Hindlimb muscle (tissue), 1 donor: ENCODE measurements at regions not wholly inside any gene's neighbourhood (a gene's known extent, or its start where the extent isn't known, plus 50 kb on each side); places are given as distances from the start of the nearest gene placed in this dataset.

Experiments
- DNase-seq: peaks from one replicate; pipeline ENCODE4 v3.0.0-alpha.2; 2013

DNA sequence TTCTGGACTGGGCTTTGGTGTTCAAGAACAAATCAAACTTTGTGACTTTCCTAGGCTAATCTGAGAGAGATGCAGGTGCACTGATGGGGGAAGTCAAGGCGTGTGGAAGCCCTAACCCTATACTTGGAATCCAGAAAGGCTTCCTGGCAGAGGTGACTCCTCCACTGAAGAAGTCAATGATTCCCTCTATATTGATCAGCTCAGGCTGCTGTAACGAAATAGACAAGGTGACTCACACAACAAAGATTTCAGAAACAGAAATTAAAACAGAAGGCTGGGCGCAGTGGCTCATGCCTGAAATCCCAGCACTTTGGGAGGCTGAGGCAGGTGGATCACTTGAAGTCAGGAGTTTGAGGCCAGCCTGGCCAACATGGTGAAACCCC is 69.6 kb upstream of the GGTA1 start:
- no peak for DNase-seq

DNA sequence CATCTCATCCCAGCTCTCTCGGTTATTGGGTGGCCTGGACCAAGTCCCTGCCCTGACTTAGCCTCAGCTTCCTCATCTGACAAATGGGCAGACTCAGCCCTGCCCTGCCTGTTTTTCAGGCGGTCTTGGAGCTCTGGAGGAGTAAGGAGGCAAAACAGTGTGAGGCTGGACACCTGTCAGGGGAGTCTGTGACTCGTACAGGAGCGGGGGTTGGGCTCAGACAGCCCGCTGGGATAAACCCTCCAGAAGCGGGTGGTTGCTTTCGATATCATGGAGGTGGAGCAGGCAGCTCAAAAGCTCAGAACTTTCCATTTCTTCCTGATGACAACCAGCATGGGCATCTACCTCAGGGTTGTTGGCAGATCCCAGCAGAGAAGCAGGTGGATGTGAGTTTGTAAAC is 72.9 kb upstream of the GGTA1 start:
- no peak for DNase-seq

DNA sequence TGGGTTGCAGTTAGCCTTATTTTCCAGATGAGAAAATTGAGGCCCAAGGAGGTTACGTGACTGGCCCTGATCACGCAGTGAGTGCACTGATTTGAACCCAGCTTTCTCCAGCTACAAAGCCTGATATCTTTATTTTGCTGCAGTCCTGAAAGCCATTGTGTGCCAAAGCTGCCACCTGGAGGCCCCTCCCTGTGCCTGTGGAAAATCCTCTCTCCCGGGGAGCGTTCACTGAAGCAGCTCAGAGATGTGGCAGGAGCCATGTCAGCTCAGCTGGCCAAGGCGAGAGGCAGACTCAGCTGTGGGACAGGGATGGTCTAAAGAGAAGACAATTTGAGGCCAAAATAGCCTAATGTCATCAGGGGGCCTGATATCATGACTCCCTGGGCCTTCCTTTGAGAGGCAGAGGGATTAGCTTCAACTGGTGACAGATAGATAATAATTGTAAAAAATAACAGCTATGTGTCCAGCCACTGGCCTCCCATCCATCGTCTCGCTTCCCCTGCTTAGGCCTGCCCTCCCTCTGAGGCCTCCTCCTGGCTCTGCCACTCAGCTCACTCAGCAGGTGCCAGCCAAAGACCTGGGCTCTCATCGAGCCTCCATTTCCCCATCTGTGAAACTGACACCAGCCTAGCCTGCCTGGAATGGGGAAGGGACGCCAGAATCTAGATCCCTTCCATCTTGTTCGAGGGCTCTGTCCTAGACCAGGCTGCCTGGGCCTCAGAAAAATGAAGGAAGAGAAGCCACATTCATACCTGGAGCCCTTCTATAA is 74.3 kb upstream of the GGTA1 start:
- DNase-seq, result no peak

DNA sequence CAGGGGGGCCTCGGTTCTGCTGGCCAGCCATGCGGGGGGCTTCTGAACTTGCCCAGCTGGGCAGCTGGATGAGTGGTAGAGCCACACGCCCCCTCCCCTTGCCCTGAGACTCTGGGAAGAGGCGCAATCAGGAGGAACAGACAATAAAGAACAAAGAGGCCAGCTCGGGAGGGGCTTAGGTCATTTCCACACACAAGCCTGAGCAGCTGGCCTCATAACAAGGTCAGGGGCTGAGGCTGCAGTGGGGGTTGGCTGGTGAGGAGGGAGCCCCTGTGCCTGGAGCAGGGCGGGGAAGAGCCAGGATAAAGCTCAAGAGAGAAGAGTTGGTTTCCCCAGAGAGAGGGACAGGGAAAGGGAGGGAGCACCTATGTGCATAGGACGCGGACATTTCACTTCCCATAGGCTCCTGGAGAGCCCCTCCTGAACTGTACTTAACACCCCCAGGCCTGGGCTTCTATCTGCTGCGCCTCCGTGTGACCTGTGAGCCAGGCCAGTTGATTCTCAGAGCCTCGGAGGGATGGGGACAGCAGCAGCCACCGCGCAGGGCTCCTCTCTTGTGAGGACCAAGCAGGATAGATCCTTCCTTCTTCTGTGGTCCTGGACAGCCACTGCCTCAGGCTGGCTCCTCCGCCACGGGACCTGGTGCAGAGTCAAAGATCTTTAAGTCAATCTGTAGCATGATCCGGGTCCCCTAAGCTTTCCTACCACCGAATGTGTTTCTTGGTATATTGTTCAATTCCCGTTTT is 75.3 kb upstream of the GGTA1 start:
- DNase-seq, result no peak

DNA sequence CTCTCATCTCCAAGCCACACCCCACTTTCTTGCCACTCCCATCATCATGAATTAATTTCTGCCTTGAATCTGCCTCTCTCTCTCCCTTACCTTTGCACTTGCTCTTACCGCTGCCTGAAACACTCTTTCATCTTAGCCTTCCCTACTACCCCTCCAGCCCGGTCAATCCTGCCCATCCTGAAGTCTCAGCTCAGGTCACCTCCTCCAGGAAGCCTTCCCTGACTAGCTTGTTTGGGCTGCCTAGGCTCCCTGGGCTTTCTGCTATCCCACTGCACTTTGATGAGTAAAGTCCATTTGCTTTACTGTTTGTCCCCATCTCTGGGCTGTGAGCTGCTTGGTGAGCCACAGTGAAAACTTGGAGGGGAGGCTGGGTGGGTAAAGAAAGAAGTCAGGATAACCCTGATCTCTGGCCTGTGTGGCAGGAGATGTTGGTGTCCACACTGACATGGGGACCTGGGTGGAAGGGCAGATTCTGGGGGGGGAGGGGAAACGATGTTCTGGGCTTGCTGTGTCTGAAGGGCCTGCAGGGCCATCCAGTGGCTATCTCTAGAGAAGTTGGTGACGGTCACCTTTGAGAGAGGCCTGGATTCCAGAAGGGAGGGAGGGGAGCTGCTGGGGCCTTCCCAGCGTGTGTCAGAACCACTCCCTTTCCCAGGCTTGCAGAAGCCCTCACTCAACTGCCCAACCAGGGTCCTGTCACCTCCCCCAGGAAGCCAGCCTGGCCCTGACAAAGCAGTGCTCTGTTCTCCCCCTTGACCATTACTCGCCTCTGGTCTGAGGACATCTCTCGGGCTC is 75.0 kb upstream of the DAB2IP start:
- no peak for DNase-seq

DNA sequence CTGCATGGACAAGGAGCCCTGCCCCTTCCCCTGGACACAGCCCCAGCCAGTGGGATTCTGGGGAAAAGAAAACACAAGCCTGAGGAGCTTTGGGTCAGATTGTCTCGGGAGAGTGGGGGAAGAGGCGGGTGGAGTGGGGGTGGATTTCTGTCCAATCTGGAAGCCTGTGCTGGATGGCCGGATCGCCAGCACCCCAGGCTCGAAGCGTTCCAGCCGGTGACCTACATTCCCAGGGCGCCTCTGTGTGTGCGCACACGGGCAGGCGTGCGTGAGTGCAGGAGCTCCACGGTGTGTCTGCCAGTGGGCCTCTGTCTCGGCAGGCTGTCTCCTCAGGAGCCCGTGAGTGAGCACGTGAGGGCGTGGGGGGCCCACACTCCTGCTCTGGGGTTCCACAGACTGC is 74.3 kb upstream of the DAB2IP start:
- DNase-seq, result no peak

DNA sequence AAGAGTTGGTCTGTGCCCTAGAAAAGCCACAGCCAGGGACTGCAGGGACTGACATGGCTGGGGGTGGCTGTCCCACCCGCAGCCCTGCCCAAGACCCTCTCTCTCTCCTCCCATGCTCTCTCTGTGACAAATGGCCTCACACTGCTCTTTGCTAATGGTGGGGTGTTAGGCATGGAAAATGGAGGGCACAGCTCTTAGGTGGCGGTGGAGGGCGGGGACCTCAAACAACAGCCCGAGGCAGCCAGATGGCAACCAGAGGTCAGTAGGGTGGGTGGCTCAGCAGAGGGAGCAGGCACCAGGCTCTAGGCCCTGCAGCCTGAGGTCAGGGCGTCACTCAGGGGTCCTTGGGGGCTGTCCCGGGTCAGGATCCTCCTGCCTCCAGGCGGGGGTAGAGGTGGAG is 73.9 kb upstream of the DAB2IP start:
- DNase-seq, result no peak

DNA sequence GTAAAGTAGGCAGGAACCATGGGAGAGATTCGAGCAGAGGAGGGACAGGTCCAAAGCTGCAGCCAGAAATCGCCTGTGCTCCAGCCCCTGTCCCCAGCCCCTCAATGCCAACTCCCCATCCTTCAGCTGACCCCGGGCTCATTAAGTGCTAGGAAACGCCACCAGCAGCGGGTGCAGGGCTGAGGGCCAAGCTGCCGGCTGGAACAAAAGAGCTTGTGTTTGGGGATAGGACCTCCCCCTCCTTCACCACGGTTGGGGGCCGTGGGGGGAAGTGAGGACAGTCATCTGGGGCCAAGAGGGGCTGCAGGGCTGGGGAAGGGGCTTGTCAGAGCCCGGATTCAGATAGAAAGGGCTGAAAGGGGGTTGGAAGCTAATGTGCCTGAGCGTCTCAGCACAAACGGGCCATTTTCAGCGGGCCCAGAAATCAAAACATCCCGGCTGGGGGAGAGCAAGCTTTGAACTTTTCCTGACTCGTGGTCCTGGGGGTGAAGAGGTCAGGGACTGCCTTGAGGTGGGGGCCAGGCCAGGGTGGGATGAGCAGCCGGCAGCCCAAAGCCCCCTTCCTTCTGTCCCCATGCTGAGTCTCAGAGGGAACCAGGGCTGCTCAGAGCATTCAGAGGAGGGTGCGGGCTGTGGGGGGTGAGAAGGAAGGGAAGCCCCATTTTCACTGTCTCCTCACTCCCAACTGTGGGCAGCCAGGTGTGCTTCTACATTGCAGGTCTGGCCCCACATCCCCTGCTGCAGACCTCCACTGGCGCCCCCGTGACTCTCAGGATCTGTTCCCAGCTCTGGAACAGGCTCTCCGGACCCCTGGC is 69.4 kb upstream of the DAB2IP start:
- no peak for DNase-seq

DNA sequence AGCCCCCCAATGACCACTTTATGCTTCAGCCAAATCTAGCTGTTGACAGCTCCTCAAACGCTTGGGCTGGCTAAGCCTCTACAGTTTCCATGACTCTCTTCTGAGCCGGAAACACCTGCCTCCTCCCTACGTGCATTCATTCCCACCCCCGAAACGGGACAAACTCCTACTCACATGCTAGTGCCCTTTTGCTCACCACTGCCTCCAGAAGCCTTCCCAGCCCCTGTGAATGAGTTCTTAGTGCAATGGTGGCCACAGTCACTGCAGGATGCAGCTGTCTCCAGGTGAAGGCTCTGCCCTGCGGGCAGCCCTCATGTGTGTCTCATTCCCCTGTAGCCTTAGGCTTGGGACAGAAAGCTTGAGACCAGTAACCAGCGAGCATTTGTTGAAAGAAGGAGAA is 68.8 kb upstream of the DAB2IP start:
- DNase-seq, result no peak

DNA sequence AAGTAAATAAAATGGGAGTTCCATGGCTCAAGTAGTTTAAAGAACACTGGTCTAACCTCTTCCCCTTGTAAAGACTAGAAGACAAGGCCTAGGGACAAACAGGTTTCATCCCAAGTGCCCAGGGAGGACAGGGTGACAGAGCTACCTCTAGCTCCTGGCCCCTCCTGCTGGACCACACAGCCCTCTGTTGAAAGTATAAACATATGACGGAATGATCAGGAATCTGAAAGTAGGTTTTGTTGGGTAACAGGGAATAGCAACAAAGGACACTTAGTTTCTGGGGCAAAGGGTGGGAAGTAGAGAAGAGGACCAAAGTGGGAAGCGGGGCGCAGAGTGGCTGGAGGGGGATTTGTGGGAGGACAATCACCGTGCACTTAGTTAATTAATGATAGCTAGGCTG is 67.0 kb upstream of the DAB2IP start:
- DNase-seq, result no peak

DNA sequence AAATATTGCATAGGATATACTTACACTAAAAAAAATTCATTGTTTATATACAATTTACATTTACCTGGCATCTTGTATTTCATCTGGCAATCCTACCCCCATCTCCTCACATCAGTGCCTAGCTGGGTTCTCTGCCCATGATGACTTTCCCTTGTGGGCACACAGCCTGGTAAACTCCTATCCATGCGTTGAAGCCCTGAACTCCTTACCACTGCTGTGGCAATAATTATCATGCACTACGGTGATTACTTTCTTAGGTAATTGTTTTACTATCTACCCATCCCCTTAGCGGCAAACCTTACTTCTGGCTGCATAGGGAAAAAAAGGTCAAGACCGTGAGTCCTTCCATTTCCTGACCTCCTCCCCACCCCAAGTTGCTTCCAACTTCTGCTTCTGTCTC is 63.6 kb upstream of the DAB2IP start:
- no peak for DNase-seq

DNA sequence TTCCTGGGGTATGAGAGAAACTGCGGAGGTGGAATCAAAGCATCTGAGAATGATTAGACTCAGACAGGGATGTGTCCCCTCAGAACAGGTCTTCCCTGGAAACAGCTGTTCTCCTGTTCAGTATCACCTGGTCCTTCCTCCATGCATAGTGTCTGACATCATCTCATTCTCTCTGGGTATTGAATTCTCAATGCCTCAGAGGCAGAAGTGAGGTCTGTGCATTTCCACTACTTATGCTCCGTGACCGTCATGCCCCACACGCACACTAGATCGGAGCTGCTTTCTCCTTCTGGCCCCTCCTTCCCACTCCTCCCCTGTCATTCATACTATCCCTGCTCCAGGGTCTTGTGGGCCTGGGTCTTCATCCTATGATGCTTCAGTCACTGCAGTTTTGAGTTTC is 61.4 kb upstream of the DAB2IP start:
- DNase-seq, result no peak

DNA sequence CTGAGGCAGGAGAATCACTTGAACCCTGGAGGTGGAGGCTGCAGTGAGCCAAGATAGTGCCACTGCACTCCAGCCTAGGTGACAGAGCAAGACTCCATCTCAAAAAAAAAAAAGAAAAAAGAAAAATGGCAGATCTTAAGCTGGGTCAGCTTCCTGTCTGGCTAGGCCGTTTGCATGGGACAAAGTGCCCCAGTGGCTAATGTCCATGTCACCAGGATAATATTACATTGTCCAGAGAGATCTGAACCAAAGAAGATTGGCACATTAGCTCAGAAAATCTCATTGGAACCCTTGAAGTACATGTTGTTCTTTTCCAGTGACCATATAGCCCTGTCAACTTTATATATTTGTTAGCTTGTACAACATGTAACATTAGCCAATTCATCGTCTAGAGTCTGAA is 59.2 kb upstream of the DAB2IP start:
- no peak for DNase-seq

DNA sequence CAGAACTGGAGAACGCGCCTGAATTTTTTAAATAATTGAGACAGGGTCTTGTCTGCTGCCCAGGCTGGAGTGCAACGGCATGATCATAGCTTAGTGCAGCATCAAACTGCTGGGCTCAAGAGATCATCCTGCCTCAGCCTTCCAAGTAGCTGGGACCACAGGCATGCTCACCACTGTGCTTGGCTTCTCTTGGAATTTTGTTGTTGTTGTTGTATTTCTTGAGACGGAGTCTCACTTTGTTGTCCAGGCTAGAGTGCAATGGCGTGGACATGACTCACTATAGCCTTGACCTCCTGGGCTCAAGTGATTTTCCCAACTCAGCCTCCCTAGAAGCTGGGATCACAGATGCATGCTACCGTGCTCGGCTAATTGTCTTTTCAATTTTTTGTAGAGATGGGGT is 58.4 kb upstream of the DAB2IP start:
- DNase-seq, result no peak

DNA sequence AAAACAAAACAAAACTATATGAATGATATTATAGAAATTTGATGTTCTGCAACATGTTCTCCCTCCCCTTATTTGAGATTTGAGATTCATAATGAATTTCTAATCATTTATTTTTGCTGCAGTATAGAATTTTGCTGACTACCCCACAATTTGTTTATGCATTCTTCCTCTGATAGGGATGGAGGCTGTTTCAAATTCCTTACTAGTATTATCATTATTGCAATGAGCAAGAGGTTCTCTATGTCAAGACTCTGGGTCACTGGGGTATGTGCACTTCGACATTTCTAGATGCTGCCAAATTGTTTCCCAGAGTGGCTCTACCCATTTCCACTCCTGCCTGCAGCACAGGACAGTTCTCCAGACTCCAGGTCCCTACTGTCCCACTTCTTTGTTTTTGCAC is 54.9 kb upstream of the DAB2IP start:
- DNase-seq, result no peak

DNA sequence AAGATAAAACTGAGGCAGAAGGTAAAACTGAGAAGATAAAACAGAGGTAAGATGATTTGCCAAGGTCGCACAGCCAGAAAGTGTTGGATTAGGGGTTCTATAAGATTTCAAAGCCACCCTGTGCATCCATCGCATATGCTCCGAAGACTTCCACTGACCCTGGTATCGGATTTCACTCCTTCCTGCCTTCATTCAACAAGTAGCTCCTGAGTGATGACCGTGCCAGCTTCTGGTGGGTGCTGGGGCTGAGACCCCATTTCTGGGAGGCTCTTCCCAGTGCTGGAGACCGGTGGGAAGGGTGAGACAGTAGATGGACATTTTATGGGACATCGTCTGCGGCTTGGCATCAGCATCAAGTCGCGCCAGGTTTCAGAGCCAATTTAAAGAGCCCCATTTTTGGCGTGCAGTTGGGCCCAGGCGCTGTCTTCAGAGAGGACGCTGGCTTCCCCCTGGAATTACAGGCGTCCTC is 53.7 kb upstream of the DAB2IP start:
- no peak for DNase-seq

DNA sequence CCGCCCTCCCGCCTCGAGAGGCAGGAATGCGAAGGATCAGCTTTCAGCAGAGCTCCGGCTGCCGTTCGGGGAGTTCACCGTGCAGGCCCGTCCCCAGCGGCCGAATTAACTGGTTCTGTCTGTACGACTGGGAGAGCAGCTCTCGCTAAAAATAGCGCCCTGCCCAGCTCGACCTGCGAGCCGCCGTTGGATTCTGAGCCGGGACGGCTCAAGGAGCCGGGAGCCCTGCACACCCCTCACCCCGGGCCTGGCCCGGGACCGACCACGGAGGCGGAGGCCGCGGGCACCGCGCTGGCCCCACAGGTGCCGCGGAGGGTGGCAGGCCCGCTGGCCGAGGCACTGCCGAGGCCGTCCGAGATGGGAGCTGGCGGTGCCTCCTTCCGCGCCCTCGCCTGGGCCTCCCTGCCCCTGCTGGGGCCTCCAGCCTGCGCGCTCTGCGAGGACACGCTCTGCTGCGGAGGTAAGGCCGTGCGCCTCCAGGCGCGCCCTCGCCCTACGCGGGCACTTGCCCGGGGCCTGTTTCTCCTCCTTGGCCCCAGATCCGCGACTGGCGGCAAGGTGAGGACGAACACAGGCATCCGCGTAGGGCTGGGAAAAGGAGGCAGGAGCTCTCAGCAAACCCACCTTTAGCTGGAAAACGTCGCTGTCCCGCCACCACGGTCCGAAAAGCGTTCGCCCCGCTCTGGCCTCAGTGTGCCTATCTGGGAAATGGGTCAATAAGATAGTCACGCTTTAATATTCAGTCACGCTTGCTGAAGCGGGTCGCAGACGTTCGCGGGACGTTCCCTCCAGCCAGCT is 53.1 kb upstream of the DAB2IP start:
- DNase-seq, result peak; percentile 51

DNA sequence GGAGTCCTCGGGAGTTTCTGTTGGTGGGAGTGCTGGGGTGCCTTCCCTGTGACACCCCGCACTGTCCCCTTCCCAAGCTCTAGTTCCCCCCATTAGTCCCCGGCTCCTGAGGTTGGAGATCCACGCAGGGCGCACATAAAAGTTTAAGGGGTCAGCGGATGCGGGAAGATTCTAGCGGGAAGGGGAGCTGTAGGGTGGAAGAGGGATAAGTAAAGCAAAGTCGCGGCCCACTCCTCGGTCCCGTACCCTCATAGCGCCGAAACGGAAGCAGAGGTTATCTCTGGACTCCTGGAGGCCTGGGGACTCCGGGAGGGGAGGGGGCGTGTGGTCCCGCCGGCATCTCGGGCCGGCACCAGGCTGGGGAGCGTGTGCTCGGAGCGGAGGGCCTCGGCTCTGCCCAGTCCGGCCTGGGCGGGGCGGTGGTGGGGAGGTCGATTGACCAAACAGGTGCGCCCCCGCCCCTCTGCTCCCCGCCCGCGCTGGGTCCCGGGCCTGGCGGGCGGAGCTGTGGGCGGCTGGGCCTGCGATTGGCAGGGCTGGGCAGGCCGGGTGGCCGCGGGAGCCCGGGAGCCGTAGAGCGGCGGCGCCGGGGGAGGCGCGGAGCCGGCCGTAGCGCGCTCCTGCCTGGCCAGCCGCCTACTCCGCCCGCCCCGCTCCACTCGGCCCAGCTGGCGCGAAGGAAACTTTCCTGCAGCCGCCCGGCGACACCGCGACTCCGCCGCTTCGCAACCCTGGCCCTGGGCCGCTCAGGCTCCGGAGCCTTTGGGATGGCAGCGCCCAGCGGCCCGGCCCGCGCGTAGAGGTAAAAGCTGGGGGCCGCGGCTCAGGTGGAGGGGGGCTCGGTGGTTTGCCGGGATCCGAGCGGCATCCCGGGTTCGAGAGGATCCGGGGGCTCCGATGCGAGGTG is 52.2 kb upstream of the DAB2IP start:
- peak; percentile 50 for DNase-seq

DNA sequence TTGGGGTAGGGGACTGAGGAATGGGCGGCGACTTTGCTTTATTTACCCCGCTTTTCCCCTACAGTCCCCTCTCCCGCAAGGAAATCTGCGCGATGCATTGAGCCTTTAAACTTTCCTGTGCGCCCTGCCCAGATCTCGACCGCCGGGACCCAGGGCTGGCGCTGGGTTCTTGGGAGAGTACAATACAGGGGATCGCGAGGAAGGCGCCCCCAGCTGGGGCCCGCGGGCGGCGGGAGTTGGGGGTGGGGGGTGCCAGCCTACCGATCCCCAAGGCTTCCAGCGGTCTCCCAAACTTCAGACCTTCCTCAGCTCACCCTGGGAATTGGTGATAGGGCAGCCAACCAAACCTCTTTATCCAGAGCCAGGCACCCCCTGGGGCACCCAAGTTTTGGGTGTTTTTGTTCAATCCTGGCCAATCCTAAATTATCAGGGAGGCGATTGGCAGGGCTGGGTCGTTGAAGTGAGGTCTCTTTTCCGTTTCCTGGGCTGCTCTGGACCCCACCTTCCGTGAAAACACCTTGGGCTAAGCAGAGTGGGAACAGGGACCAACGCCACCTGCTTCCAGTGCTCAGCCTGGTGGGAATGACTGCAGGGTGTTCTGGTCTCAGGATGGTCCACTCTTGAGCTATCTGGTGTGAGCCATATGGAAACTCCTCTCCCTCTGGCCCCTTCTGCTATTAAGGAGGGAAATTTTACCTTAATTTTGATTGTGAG is 51.4 kb upstream of the DAB2IP start:
- no peak for DNase-seq

DNA sequence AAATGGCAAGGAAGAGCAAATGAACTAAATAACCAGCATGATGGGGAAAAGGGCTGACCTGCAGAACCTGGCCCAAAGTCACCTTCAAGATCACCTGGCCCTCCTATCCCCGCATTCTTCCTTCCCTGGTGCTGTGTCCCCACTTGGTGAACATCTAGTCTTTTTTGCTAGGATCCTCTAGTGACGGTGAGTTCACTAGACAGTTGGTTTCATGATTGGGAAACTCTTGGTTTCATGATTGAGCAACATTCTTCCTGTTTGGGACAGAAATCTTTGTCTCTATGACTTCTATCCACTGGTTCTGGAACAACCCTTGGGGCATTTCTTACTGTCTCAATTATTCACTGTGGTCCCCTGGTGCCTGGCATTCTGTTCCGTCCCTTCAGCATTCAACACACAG is 50.2 kb upstream of the DAB2IP start:
- DNase-seq, result no peak
